MM.1S (cell line): ENCODE measurements at regions not wholly inside any gene's neighbourhood (a gene's known extent, or its start where the extent isn't known, plus 50 kb on each side); places are given as distances from the start of the nearest gene placed in this dataset.

Source experiments
- EZH2 ChIP-seq: fragments of 300-600 bp; sonication (generic); optimal IDR thresholded peaks from 2 replicates; pipeline ENCODE3; 2017; ENCODE audit warnings: low read depth, mild to moderate bottlenecking, antibody characterized with exemption, low read length, mixed read lengths
- EZH2phosphoT487 ChIP-seq: fragments of 300-600 bp; sonication (generic); IDR thresholded peaks from 2 replicates; pipeline ENCODE4 v1.6.1; 2018; ENCODE audit warnings: antibody characterized with exemption, low read length
- TF ChIP-seq, protein P1 (sequence below): fragments of 300-600 bp; sonication (generic); IDR thresholded peaks from 2 replicates; pipeline ENCODE4 v1.5.1; 2016; ENCODE audit warnings: antibody characterized with exemption, low read length, mixed read lengths

DNA sequence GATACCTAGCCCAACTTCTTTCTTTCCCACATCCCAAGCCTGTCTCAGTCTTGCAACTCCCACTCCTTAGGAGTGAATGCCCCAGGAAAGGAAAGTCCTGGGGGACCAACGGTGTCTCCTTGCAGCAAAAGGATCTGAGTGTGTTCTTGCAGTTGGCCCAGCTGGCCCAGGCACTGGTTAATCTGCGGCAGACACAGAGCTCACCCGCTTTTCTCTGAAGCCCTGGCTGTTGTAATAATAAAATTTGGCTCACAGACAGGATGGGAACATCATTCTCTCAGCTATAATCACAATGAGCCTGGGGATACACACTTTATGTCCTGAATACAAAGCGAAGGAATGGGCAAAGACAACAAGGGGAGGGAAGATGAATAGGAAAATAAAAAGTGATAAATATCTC, 185.6 kb upstream of the ADRA1D start:
- TF ChIP-seq EZH2 (no peak), EZH2phosphoT487 (no peak)
- TF ChIP-seq, protein P1, sequence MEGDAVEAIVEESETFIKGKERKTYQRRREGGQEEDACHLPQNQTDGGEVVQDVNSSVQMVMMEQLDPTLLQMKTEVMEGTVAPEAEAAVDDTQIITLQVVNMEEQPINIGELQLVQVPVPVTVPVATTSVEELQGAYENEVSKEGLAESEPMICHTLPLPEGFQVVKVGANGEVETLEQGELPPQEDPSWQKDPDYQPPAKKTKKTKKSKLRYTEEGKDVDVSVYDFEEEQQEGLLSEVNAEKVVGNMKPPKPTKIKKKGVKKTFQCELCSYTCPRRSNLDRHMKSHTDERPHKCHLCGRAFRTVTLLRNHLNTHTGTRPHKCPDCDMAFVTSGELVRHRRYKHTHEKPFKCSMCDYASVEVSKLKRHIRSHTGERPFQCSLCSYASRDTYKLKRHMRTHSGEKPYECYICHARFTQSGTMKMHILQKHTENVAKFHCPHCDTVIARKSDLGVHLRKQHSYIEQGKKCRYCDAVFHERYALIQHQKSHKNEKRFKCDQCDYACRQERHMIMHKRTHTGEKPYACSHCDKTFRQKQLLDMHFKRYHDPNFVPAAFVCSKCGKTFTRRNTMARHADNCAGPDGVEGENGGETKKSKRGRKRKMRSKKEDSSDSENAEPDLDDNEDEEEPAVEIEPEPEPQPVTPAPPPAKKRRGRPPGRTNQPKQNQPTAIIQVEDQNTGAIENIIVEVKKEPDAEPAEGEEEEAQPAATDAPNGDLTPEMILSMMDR = no peak
